ENCODE measurements at regions not wholly inside any gene's neighbourhood (a gene's known extent, or its start where the extent isn't known, plus 50 kb on each side); places are given as distances from the start of the nearest gene placed in this dataset.
A peak's percentile ranks its signal among the peaks of the same experiment; 100 is the strongest.

DNA sequence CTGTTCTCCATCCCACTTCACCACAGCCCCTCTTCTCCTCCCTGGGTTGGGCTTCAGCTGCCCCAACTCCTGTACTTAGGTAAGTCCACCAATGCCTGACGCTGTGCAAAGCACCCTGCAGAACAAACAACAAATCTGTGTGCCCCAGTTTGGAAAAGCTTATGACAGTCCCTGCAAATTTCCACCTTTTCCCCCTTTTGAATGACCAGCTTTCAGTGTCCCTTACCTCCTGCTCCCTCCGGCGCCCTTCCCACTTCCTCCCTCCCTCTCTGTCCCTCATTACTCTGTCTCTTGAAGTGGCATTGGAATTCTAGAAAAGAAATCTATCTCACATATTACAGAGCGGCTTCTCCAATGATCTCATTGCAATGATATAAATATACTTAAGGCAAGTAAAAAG, 352.9 kb upstream of the B3GAT1 start:
- Mint-ChIP-seq H3K27me3 (peaks cover 6% of the 10 kb centered on the region), H3K9me3 (peaks cover 5% of the 10 kb centered on the region), H3K36me3 (ENCODE audit: low read depth) (no peaks in the 10 kb centered on the region), H3K27ac (no peak overlapping the region), H3K4me1 (no peaks in the 10 kb centered on the region), H3K4me3 (no peak overlapping the region)
- DNase-seq (no peak), ATAC-seq (ENCODE audit: low read depth) (no peak)
- no peak for TF ChIP-seq CTCF (IDR thresholded peaks at IDR 0.05)
- intact Hi-C loops (cut with micrococcal nuclease): no loop called here
- ChIA-PET POLR2A (no interaction called here), CTCF (no interaction called here)

GRCh38 chr11:134764367-134764766, 352.3 kb upstream of the B3GAT1 start:
- CTCF ChIA-PET: no interaction called here
- POLR2A ChIA-PET: no interaction called here

GRCh38 chr11:134763030-134763388, 351.0 kb upstream of the B3GAT1 start:
- H3K9me3 Mint-ChIP-seq: no peaks in the 10 kb centered on the region
- H3K27me3 Mint-ChIP-seq: peaks cover 6% of the 10 kb centered on the region
- no peak for TF ChIP-seq CTCF (IDR thresholded peaks at IDR 0.05)
- POLR2A ChIA-PET: no interaction called here
- no peaks in the 10 kb centered on the region for H3K36me3 Mint-ChIP-seq (ENCODE audit: low read depth)
- DNase-seq: no peak
- intact Hi-C loops (cut with micrococcal nuclease): no loop called here
- no peak overlapping the region for H3K27ac Mint-ChIP-seq
- CTCF ChIA-PET: no interaction called here
- ATAC-seq (ENCODE audit: low read depth): no peak
- H3K4me3 Mint-ChIP-seq: no peak overlapping the region
- no peaks in the 10 kb centered on the region for H3K4me1 Mint-ChIP-seq

More at GRCh38 chr11:134764367-134764766, 352.3 kb upstream of the B3GAT1 start:
- intact Hi-C loops (cut with micrococcal nuclease): no loop called here
- Mint-ChIP-seq H3K4me3 (no peak overlapping the region), H3K27ac (no peak overlapping the region), H3K27me3 (peaks cover 6% of the 10 kb centered on the region), H3K4me1 (no peaks in the 10 kb centered on the region), H3K36me3 (ENCODE audit: low read depth) (no peaks in the 10 kb centered on the region), H3K9me3 (peaks cover 5% of the 10 kb centered on the region)
- no peak for TF ChIP-seq CTCF (IDR thresholded peaks at IDR 0.05)
- ATAC-seq (ENCODE audit: low read depth) (no peak), DNase-seq (no peak)

GRCh38 chr11:134762248-134763029, 350.4 kb upstream of the B3GAT1 start:
- Mint-ChIP-seq H3K36me3 (ENCODE audit: low read depth) (no peaks in the 10 kb centered on the region), H3K9me3 (no peaks in the 10 kb centered on the region), H3K4me1 (no peaks in the 10 kb centered on the region), H3K27me3 (peaks cover 6% of the 10 kb centered on the region), H3K27ac (no peak overlapping the region), H3K4me3 (peak overlapping the region; percentile 11)
- POLR2A ChIA-PET: no interaction called here
- intact Hi-C loops (cut with micrococcal nuclease): no loop called here
- ATAC-seq (ENCODE audit: low read depth) (no peak), DNase-seq (no peak)
- TF ChIP-seq CTCF (IDR thresholded peaks at IDR 0.05): no peak
- CTCF ChIA-PET: no interaction called here

- Mint-ChIP-seq H3K4me1 (no peaks in the 10 kb centered on the region), H3K27me3 (peaks cover 6% of the 10 kb centered on the region), H3K4me3 (no peak overlapping the region), H3K36me3 (ENCODE audit: low read depth) (no peaks in the 10 kb centered on the region), H3K9me3 (no peaks in the 10 kb centered on the region), H3K27ac (no peak overlapping the region)
- DNase-seq (no peak), ATAC-seq (ENCODE audit: low read depth) (no peak)
- intact Hi-C loops (cut with micrococcal nuclease): no loop called here
- TF ChIP-seq CTCF (IDR thresholded peaks at IDR 0.05): no peak
- CTCF ChIA-PET: no interaction called here
- POLR2A ChIA-PET: no interaction called here
These were observed 349.8 kb upstream of the B3GAT1 start for GRCh38 chr11:134761926-134762247.
